HG02798 (cell line): ENCODE measurements at regions not wholly inside any gene's neighbourhood (a gene's known extent, or its start where the extent isn't known, plus 50 kb on each side); places are given as distances from the start of the nearest gene placed in this dataset.
"Not testable (repeated sequence)": the region's sequence is repeated elsewhere in the genome, so short reads cannot be mapped to it uniquely, and the experiment has no call there.

ENCODE experiments used
- ATAC-seq: cut with Tn5 transposase; IDR thresholded peaks from one replicate; pipeline ENCODE4 v1.9.1; 2021; ENCODE audit warnings: mild to moderate bottlenecking; ENCODE audit not compliant: unreplicated experiment, poor library complexity

DNA sequence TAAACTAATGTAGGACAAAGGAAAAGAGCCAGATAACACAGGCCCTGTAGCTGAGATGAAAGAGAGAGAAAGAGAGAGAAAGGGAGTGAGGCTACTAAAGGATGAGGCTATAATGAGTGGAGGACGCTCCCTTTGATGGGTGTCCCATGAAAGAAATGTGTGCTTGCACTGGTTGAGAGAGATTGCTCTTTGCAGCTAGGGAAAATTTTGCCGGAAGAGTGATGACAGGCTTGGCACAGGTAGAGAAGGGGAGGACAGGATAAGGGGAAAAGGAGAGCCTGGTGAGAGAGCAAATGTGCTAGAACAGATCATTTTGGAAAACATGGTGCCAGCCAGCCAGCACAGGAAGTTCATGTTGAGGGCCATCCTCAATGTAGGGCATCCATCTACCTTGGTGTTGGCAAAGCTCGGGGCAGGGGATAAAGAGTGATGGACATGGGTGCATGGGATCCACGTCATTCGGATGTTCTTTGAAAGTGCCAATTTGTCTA lies 248.6 kb downstream of the BTG1 start:
- ATAC-seq, result no peak

DNA sequence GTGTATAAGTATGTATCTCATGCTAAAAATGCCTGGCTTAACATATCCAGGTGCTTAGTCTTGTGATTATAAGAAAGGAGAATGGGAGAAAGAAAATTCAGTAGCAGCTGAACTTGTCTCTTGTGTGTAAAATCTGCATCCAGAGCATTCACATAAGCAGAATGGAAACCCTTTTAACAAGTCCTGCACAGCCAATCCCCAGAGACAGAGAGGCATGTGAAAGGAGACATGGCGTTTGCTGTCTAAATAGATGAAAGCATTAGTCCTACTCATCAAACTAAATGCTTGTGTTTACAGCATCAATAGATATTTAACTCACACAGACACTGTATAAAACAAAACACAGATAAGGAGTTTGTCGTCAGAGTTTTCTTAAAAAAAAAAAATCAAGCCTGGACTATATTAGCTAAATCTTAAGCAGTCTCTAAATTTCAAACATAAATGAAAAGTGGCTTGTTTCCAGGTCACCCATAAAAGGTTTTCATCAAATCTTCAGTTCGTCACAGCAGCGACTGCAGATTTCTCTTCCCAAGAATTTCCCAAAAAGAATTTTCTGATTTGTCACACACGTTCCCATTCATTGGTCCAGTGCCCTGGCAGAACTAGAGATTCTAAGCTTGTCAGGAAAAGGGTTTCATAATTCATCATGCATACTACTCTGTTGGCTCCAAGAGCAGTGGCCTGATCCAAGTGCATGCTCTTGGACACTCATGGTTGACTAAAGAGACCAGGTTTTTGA lies 249.2 kb downstream of the BTG1 start:
- no peak for ATAC-seq

- no peak for ATAC-seq
Observed at GRCh38 chr12:91894911-91895310, 250.7 kb downstream of the BTG1 start.

DNA sequence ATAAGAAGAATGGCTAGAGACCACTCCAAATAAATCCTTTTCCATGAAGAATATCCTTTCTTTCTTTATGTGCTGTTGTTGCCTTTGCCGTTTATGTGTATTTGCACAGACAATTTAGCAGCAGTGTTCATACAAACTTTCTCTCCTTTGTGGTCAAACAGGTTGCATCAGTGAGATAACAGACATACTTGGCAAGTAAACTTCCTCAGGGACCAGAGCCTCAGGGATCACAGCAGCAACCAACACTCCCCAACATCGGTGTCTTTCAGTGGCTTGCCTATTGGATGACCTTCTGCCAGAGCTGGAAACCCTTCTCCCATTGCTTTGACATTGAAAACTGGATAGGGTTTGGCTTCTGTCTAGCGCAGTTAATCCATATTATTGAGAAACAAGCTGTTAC lies 252.2 kb downstream of the BTG1 start:
- ATAC-seq, result no peak

DNA sequence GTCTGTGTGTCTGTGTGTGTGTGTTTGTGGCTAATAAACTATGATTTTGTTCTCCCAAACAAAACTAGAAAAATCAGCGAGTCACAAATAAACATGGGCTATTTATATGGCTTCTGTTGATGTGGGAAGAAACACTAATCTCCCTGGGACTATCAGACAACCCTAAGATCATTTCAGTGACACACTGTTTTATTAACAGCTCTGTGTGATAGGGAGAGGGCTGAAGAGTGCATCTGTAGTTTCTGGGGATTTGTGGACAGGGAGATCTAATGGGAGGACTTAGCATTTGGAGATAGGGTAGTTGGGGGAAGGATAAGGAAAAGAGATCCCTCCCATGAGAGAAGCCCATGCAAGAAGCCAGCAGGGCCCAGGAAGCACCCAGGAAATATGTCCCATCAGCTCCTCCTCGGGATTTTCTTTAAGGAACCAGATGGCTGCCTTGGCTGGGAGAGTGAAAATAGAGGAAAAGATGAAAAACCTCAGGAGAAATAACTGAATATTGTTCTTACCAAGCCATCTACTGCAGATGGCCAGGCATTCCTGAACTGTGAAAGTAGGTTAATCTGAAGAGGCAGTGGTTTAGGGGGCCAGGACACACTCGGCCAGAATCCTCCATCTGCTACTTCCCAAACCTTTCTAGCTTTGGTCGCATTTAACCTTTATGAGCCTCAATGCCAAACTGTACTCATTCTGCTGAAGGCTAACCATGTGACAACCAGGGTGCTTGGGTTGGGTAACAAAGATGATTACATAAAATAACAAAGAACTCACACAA lies 253.4 kb downstream of the BTG1 start:
- no peak for ATAC-seq

DNA sequence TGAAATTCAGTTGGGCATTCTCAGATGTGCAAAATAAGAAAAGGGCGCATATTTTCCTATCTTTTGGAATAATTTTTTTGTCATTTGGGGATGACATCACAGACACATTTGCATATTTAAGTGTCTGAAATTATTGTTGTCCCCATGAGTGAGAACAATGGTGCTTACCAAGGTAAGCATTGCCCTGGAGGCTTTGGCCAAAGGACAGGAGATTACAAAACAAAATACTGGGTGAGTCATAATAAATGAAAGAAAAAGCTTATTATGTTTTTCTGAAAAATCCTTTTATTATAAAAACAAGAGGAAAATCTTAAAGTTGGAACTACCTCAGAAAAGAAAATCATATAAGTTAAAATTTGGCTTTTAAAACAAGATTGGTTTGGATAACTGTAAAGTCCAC lies 254.9 kb downstream of the BTG1 start:
- ATAC-seq, result no peak

DNA sequence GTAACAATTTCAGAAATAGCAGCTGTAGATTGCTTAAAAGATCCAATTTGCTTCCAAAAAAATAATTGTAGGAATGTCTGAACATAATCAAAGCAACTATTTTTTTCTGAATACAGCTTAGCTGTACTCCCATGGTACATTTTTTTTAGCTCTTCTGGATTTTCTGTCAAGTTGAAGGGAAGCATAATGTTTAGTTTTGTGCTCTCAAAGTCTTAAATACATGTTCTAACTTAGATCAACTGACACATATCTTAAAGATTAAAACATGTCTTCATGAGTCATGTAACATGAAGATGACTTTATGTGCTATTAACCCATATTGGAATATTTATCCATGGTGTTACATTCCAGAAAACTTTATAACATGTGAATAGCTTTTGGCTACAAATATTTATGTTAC lies 255.7 kb downstream of the BTG1 start:
- ATAC-seq, result no peak

- ATAC-seq, result no peak
Observed at GRCh38 chr12:91889059-91889458, 256.6 kb downstream of the BTG1 start.

- ATAC-seq, result no peak
Observed at GRCh38 chr12:91887957-91888356, 257.7 kb downstream of the BTG1 start.

DNA sequence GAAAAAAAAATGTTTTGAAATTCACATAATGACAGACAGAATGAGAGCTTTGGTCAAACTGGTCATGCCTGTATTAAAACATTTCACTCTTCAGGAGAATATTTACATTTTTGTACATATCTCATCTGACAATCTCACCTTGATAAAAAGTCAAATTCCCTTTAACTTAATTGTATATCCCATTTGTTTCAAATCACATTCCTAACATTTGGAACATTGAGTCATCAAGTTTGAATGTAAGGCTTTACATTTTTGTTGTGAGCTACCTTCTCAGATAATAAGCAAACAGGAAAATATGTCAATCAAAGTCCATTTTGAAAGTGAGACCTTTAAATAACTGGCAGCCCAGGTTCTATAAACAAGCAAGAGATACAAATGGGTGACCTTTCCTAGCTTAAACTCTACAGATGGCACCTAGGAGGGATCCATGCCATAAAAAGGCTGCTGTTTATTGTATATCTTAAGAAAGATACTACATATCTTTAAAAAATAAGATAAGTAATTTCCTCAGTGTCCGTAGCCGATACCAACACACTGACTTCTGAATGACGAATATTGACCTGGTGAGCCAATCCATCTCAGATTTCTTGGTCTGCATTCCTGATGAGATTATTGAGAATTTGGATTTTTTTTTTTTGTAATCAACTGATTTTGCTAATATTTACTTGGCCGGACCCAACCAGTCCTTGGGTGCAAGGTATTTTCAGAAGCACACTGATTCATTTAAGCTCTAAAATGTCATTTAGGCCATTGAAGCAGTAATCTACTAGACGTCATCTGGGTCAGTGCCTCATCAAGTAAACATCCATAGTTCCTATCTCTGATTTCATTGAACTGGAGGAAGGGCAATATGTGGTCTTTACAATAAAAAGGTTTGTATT lies 259.6 kb downstream of the BTG1 start:
- no peak for ATAC-seq

GRCh38 chr12:91884230-91884629 lies 261.4 kb downstream of the BTG1 start:
- ATAC-seq, result no peak

DNA sequence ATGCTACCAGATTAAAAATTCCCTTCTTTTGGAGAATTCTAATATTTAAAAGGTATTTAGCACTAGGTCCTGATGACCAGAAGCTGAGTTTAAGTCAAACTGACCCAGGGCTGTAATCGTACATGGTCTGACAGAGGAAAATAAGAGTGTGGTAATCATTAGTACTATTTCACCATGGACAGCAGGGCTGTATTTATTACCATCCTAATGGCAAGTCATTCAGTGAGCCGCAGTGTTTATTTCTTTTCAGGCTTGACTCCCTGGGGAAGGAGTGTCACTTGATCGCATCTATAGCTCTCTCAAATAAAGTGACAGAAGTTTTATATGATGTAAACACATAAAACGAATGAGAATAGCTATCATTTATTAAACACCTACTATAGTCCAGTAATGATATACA lies 261.8 kb downstream of the BTG1 start:
- ATAC-seq, result no peak

DNA sequence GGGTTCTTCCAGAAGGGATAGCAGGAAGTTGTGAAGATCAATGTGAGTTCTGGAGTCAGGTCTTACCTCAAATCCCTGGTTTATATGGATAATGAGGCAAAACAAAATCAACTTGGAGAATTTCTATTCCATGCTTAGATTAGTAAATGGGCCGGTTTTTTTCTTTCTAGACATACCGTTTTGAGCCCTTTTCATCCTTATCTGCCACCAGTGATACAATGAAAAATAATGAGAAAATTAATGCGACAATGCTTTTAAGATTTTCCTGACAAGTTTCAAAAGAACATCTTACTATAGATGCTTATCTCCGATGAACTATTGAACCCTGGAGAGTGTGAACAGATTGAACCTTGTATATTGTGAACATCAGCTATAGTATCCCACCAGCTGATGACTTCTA lies 262.7 kb downstream of the BTG1 start:
- no peak for ATAC-seq

- no peak for ATAC-seq
Observed at GRCh38 chr12:91880528-91880927, 265.1 kb downstream of the BTG1 start.

- ATAC-seq, result no peak
Observed at GRCh38 chr12:91877456-91878235, 268.0 kb downstream of the BTG1 start.

GRCh38 chr12:91877022-91877421 lies 268.6 kb downstream of the BTG1 start:
- peak; percentile 87 for ATAC-seq

- not testable (repeated sequence) for ATAC-seq
Observed at GRCh38 chr12:91875671-91876070, 270.0 kb downstream of the BTG1 start.

DNA sequence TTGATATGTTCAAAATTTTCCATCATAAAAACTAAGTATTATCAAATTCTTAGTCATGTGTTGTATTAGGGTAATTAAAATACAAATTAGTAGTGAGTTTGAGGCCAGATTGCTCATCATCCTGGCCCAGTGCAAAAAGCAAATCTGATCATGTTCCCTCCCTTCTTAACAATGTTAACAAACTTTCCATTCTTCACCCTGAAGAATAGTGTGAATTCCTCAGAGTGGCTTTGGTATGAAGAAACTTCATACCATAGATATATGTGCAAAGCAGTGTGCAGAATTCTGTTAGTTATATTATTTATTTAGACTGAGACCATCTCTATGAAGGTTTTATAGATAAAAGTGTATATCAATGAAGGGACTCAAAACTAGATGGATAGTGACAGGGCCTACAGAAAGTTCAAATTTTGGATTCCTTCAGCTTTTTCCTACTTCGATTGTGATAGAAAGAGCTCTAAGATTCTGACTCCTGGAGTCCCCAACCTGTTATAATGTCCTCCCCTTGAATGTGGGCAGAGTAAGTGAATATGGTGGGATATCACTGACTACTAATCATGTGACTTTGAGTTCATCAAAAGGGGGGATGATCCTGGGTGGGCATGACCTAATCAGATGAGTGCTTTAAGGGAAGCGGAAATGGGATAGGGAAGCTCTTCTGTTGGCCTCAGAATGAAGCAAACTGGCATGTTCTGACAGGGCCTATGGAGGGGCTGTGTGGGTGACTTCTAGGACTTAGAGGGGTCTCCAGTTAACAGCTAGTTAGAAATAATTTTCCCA lies 271.4 kb downstream of the BTG1 start:
- no peak for ATAC-seq

DNA sequence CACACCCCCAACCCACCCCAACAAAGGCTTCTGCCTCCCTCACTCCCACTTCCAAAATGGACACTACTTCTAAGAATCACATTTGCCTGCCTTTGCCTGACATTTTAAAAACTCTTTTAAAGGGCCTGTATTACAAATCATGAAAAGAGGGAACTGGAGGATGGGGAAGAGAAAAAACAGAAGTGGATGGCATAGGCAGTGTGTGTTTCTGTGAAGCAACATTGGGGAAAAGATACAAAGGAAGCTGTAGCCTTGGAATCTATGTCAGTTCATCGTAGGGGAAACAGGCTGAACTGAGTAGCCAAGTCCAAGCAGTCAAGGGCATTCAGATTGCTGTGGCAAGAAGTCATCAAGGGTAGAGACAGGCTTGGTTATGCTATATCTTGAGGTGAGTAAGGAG lies 273.9 kb downstream of the BTG1 start:
- no peak for ATAC-seq
